HEK293T (cell line): ENCODE measurements at regions not wholly inside any gene's neighbourhood (a gene's known extent, or its start where the extent isn't known, plus 50 kb on each side); places are given as distances from the start of the nearest gene placed in this dataset.

ENCODE experiments used
- CTCF ChIA-PET: fragments of 350-600 bp; formaldehyde crosslinking; extraction: SDS; loops from one replicate; lab custom pipeline; 2021; ENCODE audit warnings: antibody characterized with exemption, inconsistent platforms; lab: Yijun Ruan, JAX
- POLR2A ChIA-PET: fragments of 350-600 bp; formaldehyde crosslinking; extraction: SDS; loops from one replicate; lab custom pipeline; 2020; ENCODE audit warnings: antibody characterized with exemption, inconsistent platforms; lab: Yijun Ruan, JAX
- DNase-seq: peaks from one replicate; pipeline ENCODE4 v3.0.0; 2012; ENCODE audit warnings: mixed read lengths; ENCODE audit errors: extremely low spot score
- ARNT ChIP-seq: fragments of 450-650 bp; IDR thresholded peaks from 2 replicates; pipeline ENCODE4 v1.6.1; 2017; ENCODE audit warnings: mild to moderate bottlenecking
- BHLHE40 ChIP-seq: fragments of 450-650 bp; IDR thresholded peaks from 2 replicates; pipeline ENCODE4 v1.6.1; 2016; ENCODE audit warnings: mild to moderate bottlenecking, moderate library complexity, borderline replicate concordance
- CTBP1 ChIP-seq: fragments of 450-650 bp; IDR thresholded peaks from 2 replicates; pipeline ENCODE4 v1.6.1; 2016; ENCODE audit warnings: borderline replicate concordance
- ELF4 ChIP-seq: fragments of 450-650 bp; IDR thresholded peaks from 2 replicates; pipeline ENCODE4 v1.6.1; 2017; ENCODE audit warnings: antibody characterized with exemption
- FOXA1 ChIP-seq: fragments of 450-650 bp; IDR thresholded peaks from 2 replicates; pipeline ENCODE4 v1.6.1; 2016; ENCODE audit warnings: mild to moderate bottlenecking
- FOXK2 ChIP-seq: fragments of 450-650 bp; IDR thresholded peaks from 2 replicates; pipeline ENCODE4 v1.6.1; 2016; ENCODE audit warnings: mild to moderate bottlenecking
- FOXM1 ChIP-seq: fragments of 450-650 bp; IDR thresholded peaks from 2 replicates; pipeline ENCODE4 v1.6.1; 2017; ENCODE audit warnings: mild to moderate bottlenecking, borderline replicate concordance
- HDGF ChIP-seq: fragments of 450-650 bp; IDR thresholded peaks from 2 replicates; pipeline ENCODE4 v1.6.1; 2017; ENCODE audit warnings: antibody characterized with exemption, borderline replicate concordance
- L3MBTL2 ChIP-seq: fragments of 450-650 bp; conservative IDR thresholded peaks from 2 replicates; pipeline ENCODE4 v1.6.1; 2016; ENCODE audit warnings: mild to moderate bottlenecking
- LEF1 ChIP-seq: fragments of 450-650 bp; IDR thresholded peaks from 2 replicates; pipeline ENCODE4 v1.6.1; 2017; ENCODE audit warnings: mild to moderate bottlenecking, borderline replicate concordance
- NFRKB ChIP-seq: fragments of 450-650 bp; IDR thresholded peaks from 2 replicates; pipeline ENCODE4 v1.6.1; 2016; ENCODE audit warnings: mild to moderate bottlenecking, moderate library complexity
- SP1 ChIP-seq: fragments of 450-650 bp; IDR thresholded peaks from 2 replicates; pipeline ENCODE4 v1.6.1; 2017
- SUZ12 ChIP-seq: fragments of 450-650 bp; IDR thresholded peaks from 2 replicates; pipeline ENCODE4 v1.6.1; 2016; ENCODE audit warnings: mild to moderate bottlenecking
- TARDBP ChIP-seq: fragments of 450-650 bp; IDR thresholded peaks from 2 replicates; pipeline ENCODE4 v1.6.1; 2016
- ZNF384 ChIP-seq: fragments of 450-650 bp; IDR thresholded peaks from 2 replicates; pipeline ENCODE4 v1.6.1; 2016
- TF ChIP-seq, protein P1 (sequence below): fragments of 450-650 bp; IDR thresholded peaks from 2 replicates; pipeline ENCODE4 v1.6.1; 2016

DNA sequence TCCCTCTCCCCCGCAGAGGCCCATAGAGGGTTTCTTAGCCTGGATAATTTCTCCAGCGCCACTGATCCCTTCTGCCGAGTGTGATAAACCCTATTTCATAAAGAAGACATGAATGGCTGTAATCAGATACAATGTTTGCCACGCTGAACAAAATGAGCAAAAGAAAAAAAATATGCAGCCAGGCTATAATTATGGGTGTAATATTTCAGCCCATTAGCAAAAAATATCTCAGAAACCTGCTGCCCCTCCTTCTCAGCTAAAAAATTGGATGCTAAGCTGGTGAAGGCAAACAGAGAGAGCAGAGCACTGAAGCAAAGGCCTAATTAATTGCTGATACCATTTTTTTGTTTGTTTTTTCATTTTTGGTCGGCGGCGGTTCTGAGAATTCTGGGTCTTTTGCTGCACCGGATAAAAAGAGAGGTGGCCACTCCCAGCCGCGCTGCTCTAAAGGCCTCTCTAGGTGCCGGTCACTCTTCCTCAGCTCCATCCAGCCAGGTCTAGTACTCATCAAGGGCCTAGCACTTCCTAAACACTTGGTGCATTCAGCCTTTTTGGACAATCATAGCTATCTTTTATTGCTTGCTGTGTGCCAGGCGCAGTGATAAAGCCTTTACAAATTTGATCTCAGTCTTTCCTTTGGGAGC is 128.7 kb upstream of the TLE3 start:
- no peak for DNase-seq
- POLR2A ChIA-PET = no interaction called here
- TF ChIP-seq BHLHE40 (no peak), HDGF (no peak), CTBP1 (no peak), NFRKB (no peak), SP1 (no peak), SUZ12 (no peak), TARDBP (no peak), ZNF384 (no peak), ELF4 (no peak), FOXM1 (no peak), FOXA1 (no peak), L3MBTL2 (no peak), LEF1 (no peak), FOXK2 (no peak), ARNT (no peak)
- TF ChIP-seq, protein P1, sequence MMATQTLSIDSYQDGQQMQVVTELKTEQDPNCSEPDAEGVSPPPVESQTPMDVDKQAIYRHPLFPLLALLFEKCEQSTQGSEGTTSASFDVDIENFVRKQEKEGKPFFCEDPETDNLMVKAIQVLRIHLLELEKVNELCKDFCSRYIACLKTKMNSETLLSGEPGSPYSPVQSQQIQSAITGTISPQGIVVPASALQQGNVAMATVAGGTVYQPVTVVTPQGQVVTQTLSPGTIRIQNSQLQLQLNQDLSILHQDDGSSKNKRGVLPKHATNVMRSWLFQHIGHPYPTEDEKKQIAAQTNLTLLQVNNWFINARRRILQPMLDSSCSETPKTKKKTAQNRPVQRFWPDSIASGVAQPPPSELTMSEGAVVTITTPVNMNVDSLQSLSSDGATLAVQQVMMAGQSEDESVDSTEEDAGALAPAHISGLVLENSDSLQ = no peak
- CTCF ChIA-PET = no interaction called here

DNA sequence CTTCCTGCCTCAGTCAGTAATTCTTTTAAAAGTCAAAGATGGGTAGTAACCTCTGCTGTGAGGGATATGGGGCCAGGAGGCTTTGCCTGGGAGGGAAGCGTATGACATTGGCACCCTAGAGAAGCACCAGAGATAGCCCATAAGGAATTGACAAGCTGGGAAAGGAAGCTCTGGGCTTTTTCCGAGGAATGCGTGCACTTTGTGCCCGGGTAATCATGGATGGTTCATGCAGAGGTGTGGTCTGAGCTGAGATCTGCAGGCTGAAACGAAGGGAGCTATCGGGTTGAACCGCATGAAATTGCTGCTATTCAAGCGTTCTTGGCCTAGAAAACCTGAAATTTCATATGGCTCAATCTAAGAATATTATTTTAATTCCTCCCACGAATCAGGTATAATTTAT is 127.7 kb upstream of the TLE3 start:
- TF ChIP-seq SUZ12 (no peak), NFRKB (no peak), HDGF (no peak), FOXK2 (no peak), CTBP1 (no peak), ELF4 (no peak), TARDBP (no peak), SP1 (no peak), ARNT (no peak), L3MBTL2 (no peak), ZNF384 (no peak)
- DNase-seq = no peak
- POLR2A ChIA-PET = no interaction called here
- CTCF ChIA-PET = interaction anchor here (0.6 to 0.7 kb wide), 2 partner anchors 19 to 763 kb away, joined by 3 read pairs; no protein-coding TSS in a partner anchor

DNA sequence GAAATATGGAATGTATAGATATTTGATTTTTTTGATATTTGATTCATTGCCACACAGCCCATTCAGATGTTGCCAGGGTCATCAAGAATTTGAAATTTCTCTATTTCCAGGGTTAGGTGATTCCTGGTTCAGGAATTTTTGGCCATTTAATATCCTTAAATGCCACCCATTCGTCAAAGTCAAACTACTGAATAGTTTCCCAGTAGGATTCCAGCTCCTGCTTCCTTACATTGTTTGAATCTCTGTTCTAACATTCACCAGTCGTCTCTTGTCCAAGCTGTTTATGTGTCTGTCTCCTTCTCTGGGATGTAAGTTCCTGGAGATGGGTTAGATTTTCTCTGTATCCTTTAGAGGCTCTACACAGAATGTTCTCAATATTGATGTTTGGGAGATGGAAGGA is 124.9 kb upstream of the TLE3 start:
- CTCF ChIA-PET = no interaction called here

DNA sequence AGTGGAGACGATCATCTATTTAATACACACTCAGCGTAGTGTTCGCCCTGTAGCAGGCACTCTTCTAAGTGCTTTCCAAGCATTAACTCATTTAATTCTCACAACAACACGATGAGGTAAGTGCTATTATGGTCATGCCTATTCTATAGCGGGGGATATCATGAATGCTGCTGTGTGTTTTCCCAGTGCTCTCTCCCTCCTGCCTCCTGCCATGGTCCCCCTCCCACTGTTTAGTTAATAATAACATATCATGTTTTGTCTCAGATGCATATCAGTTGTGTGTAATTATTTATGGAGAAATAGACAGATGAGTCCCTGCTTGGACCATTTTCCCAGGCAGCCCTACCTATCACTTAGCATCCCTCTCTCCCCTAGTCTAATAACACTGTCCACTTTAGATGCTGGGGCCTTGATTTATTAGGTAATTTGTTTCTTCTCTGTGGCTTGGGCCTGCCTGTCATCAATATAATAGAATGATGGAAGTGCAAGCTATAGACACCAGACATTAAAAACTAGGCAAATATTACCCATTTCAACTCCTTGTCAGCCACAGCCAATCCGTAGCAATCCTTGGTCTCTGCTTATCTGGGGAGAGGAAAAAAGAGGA is 122.9 kb upstream of the TLE3 start:
- POLR2A ChIA-PET = no interaction called here
- TF ChIP-seq, protein P1 = peak; percentile 71
- TF ChIP-seq ELF4 = no peak
- TF ChIP-seq NFRKB = no peak
- CTCF ChIA-PET = no interaction called here
- DNase-seq = no peak

More for the DNA sequence above, 124.9 kb upstream of the TLE3 start:
- DNase-seq = no peak
- POLR2A ChIA-PET = no interaction called here
- TF ChIP-seq, protein P1 = peak; percentile 30; the same call in 1 of the 2 replicates
- TF ChIP-seq TARDBP = no peak

DNA sequence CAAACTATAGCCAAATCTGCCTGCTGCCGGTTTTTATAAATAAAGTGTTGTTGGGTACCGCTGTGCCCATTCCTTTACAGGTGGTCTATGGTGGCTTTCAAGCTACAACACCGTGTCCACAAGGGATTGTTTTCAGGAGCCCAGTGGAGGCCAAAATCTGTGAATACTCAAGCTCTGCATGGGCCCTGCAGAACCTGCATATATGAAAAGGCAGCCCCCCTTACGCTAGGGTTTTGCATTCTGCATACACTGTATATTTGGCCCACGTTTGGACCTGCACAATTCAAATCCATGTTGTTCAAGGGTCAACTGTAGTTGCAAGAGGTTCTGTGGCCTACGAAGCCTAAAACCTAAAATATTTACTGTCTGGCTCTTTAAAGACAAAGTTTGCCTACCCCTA is 122.2 kb upstream of the TLE3 start:
- DNase-seq = no peak
- ChIA-PET POLR2A (no interaction called here), CTCF (no interaction called here)

More for the DNA sequence above, 122.2 kb upstream of the TLE3 start:
- no peak for TF ChIP-seq SP1
- TF ChIP-seq, protein P1 = no peak
- no peak for TF ChIP-seq ELF4
- no peak for TF ChIP-seq FOXM1
- no peak for TF ChIP-seq BHLHE40
- no peak for TF ChIP-seq FOXA1
- no peak for TF ChIP-seq CTBP1
- no peak for TF ChIP-seq TARDBP
- TF ChIP-seq SUZ12 = no peak
- TF ChIP-seq LEF1 = no peak
- no peak for TF ChIP-seq L3MBTL2
- TF ChIP-seq ARNT = no peak
- no peak for TF ChIP-seq ZNF384
- no peak for TF ChIP-seq FOXK2
